HUES48 (cell line): ENCODE measurements at regions not wholly inside any gene's neighbourhood (a gene's known extent, or its start where the extent isn't known, plus 50 kb on each side); places are given as distances from the start of the nearest gene placed in this dataset.
"Not testable (repeated sequence)": the region's sequence is repeated elsewhere in the genome, so short reads cannot be mapped to it uniquely, and the experiment has no call there.

Source experiments
- H3K27ac ChIP-seq: one replicate; pipeline ENCODE4 v1.7.0; 2013; ENCODE audit warnings: low read depth, low read length, inconsistent platforms
- H3K27me3 ChIP-seq: 2 replicates; pipeline ENCODE4 v1.6.1; 2013; ENCODE audit warnings: mild to moderate bottlenecking, low read length; ENCODE audit not compliant: control insufficient read depth, insufficient read depth
- H3K36me3 ChIP-seq: 2 replicates; pipeline ENCODE4 v1.6.1; 2013; ENCODE audit warnings: low read length; ENCODE audit not compliant: control insufficient read depth, insufficient read depth
- H3K4me1 ChIP-seq: 2 replicates; pipeline ENCODE4 v1.6.1; 2013; ENCODE audit warnings: mild to moderate bottlenecking, low read length; ENCODE audit not compliant: control insufficient read depth, insufficient read depth
- H3K4me3 ChIP-seq: 2 replicates; pipeline ENCODE4 v1.5.1; 2013; ENCODE audit warnings: mild to moderate bottlenecking, low read depth, low read length
- H3K9ac ChIP-seq: 2 replicates; pipeline ENCODE4 v1.6.1; 2013; ENCODE audit warnings: mild to moderate bottlenecking, low read depth, low read length, moderate library complexity
- H3K9me3 ChIP-seq: 2 replicates; pipeline ENCODE4 v1.6.1; 2013; ENCODE audit warnings: low read length; ENCODE audit not compliant: control insufficient read depth, insufficient read depth

DNA sequence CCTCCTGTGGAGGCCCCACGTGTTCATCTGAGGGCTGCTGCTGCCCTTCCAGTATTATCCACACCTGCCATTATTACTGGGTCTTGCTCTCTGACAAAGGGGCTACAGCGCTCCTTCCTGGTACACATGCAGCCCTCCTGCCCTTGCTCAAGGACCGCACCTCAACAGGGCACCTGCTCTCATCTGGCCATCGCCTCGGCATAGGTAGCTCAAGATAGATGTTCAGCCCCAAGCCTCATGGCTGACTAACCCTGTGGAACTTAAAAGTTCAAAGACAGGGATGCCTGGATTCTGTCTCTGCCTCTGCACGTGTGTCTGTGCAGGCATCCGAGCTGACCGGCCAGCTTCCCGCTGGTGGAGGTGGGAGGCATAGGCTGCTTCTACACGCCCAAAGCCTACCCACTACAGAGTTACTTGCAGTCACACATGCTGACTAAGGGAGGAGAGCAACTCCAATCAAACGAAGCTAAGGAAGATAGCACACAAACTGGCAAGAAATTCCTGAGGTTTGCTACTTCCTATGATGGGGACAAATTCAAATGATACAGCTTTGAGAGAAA, 152.5 kb upstream of the ATP10A start:
- no peak overlapping the region for H3K4me3 ChIP-seq
- H3K36me3 ChIP-seq: no peaks in the 10 kb centered on the region
- no peaks in the 10 kb centered on the region for H3K9me3 ChIP-seq
- no peak overlapping the region for H3K9ac ChIP-seq
- no peaks in the 10 kb centered on the region for H3K27me3 ChIP-seq
- H3K27ac ChIP-seq: no peak overlapping the region
- no peaks in the 10 kb centered on the region for H3K4me1 ChIP-seq

DNA sequence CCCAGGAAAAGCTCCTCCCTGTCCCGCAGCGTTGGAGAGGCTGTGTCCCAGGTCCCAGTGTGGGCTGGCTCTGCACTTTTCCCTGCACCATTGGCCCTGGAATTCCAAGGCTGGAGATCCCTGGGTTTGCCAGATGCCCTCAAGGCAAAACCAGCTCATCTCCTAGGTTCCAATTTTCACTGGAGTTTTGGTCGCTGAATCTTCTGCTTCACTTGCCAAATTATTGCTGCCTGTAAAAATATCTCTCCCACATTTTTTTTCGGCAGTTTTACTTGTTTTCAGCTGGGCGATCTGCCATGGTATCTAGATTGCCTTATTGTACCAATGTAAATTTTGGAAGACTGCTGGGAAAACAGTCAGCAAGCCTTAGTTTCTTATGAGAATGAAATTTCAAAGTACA, 150.9 kb upstream of the ATP10A start:
- H3K27me3 ChIP-seq: no peaks in the 10 kb centered on the region
- H3K9me3 ChIP-seq: no peaks in the 10 kb centered on the region
- no peaks in the 10 kb centered on the region for H3K36me3 ChIP-seq
- H3K9ac ChIP-seq: no peak overlapping the region
- H3K4me1 ChIP-seq: no peaks in the 10 kb centered on the region
- H3K27ac ChIP-seq: no peak overlapping the region
- H3K4me3 ChIP-seq: no peak overlapping the region

DNA sequence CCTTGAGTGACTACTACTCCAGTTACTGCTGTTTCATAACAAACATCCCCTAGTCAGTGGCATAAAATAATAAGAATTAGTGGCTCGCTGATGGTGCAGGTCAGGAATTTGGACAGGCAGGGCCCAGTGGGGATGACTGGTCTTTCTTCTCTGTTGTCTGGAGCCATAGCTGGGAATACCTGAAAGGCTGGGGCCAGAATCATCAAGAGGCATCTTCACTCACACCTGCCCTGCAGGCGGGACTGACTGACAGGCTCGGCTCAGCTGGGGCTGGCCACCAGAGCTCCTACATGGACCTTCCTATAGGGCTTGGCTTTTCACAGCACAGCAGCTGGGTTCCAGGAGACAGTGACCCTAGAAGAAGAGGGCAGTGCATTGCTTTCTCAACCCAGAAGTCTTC, 148.8 kb upstream of the ATP10A start:
- Histone ChIP-seq H3K4me3 (no peak overlapping the region), H3K9me3 (no peaks in the 10 kb centered on the region), H3K36me3 (no peaks in the 10 kb centered on the region), H3K27me3 (no peaks in the 10 kb centered on the region), H3K9ac (no peak overlapping the region), H3K4me1 (no peaks in the 10 kb centered on the region), H3K27ac (no peak overlapping the region)

DNA sequence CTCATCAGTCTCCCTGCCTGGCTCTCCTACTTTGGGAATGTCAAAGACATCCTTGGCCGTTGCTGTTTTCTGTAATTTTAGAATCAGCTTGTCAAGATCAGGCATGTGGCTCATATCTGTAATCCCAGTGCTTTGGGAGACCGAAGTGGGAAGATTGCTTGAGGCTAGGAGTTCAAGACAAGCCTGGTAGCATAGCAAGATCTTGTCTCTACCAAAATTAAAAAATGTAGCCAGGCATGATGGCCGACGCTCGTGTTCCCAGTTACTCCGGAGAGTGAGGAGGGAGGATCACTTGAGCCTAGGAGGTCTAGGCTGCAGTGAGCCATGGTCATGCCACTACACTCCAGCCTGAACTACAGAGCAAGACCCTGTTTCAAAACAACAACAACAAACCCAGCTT, 144.0 kb upstream of the ATP10A start:
- no peak overlapping the region for H3K9ac ChIP-seq
- no peak overlapping the region for H3K27ac ChIP-seq
- H3K9me3 ChIP-seq: no peaks in the 10 kb centered on the region
- no peaks in the 10 kb centered on the region for H3K4me1 ChIP-seq
- no peaks in the 10 kb centered on the region for H3K27me3 ChIP-seq
- no peak overlapping the region for H3K4me3 ChIP-seq
- no peaks in the 10 kb centered on the region for H3K36me3 ChIP-seq

DNA sequence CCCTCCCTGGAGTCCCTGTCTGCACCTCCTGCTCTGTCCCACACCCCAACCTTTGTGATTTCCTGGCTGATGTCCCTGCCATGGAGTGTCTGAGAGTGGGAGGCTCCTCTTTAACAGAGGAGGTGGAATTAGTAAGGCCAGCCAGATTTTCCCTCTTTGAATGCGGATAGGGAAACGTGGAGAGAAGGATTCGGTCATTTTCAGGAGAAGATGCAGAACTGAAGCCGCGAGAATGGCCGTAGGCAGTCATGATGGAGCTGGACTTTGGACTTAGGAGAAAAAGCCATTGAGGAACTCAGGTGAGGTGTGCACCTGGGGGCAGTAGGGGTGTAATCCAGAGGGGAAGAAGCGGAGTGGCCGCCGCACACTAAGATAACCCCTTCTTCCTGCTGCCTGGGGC, 138.1 kb upstream of the ATP10A start:
- Histone ChIP-seq H3K27ac (no peak overlapping the region), H3K9me3 (no peaks in the 10 kb centered on the region), H3K4me1 (no peaks in the 10 kb centered on the region), H3K4me3 (no peak overlapping the region), H3K9ac (no peak overlapping the region), H3K36me3 (no peaks in the 10 kb centered on the region), H3K27me3 (no peaks in the 10 kb centered on the region)

DNA sequence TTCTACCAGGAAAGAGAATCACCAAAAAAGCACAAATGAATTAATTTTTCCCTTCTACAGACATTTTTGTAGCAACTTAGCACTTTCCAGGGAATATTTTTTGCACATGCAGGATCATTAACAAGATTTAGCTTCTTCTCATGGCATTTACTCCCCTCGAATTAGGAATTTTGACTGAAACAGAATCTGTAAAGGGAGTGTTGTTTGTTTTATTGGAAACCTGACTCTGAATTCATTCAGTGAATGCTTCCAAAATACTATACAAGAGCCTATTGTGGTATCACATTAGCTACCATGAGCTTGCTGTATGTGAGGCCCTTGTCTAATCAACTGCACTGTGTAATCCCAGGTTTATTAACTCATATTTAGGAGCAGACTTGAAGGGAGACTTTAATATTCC, 130.4 kb upstream of the ATP10A start:
- no peaks in the 10 kb centered on the region for H3K36me3 ChIP-seq
- H3K9me3 ChIP-seq: no peaks in the 10 kb centered on the region
- no peak overlapping the region for H3K9ac ChIP-seq
- H3K4me3 ChIP-seq: no peak overlapping the region
- H3K4me1 ChIP-seq: peaks cover 4% of the 10 kb centered on the region; the same call in 1 of the 2 replicates
- H3K27me3 ChIP-seq: no peaks in the 10 kb centered on the region
- no peak overlapping the region for H3K27ac ChIP-seq

DNA sequence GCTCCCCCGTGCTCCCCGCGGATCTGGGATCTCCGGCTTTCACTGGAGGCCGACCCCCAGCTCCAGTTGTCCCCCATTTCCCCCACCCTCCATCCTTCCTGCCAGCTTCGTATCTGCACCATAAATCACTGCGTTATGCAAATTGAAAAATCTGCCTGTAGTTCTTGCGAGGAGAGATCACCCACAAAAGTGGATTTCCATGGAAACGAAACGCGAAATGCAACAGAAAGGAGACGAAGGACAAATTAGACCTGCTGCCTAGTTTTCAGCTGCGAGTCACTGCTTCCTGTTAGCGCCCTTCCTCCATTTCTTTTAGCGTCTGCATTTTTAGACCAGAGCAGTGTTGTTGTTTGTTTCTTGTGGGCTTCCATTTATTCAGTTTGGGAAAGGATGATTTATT, 127.1 kb upstream of the ATP10A start:
- H3K27ac ChIP-seq: no peak overlapping the region
- peaks cover 14% of the 10 kb centered on the region; the same call in 1 of the 2 replicates for H3K4me1 ChIP-seq
- no peaks in the 10 kb centered on the region for H3K27me3 ChIP-seq
- no peaks in the 10 kb centered on the region for H3K36me3 ChIP-seq
- H3K4me3 ChIP-seq: no peak overlapping the region
- H3K9ac ChIP-seq: no peak overlapping the region
- no peaks in the 10 kb centered on the region for H3K9me3 ChIP-seq

DNA sequence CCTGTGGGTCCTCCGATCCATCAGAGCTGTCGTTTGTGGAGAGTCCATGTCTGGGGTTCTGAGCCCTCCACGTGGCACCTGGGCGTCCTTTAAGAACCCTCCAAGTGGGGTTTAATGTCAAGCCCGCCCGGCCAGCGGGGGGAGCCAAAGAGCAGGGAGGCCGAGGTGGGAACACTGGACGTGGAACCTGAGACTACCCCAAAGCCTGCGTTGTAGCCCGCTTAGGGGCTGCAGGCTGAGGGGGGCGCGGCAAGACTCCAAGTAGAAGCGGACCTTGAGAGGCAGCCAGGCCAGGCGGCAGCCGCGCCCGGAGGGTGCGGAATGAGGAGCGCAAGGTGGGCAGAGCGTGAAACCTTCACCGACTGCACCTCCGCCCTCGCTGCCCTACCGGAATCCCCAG, 126.2 kb upstream of the ATP10A start:
- Histone ChIP-seq H3K9me3 (no peaks in the 10 kb centered on the region), H3K36me3 (no peaks in the 10 kb centered on the region), H3K4me3 (no peak overlapping the region), H3K9ac (no peak overlapping the region), H3K27me3 (no peaks in the 10 kb centered on the region), H3K27ac (no peak overlapping the region), H3K4me1 (peaks cover 11% of the 10 kb centered on the region; the same call in 1 of the 2 replicates)

DNA sequence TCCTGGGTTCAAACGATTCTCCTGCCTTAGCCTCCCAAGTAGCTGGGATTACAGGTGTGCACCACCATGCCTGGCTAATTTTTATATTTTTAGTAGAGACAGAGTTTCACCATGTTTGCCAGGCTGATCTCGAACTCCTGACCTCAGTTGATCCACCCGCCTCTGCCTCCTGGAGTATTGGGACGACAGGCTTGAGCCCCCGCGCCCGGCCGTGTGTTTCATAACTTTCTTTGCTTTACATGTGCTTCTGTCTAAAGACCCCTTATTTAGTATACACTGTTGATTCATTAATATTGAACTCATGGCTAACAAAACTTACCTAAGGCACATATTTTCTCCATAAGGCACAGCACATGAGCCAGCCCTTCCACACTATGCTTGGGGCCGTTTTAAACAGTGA, 125.6 kb upstream of the ATP10A start:
- peaks cover 15% of the 10 kb centered on the region; the same call in 1 of the 2 replicates for H3K4me1 ChIP-seq
- not testable (repeated sequence) for H3K36me3 ChIP-seq, H3K4me3 ChIP-seq

DNA sequence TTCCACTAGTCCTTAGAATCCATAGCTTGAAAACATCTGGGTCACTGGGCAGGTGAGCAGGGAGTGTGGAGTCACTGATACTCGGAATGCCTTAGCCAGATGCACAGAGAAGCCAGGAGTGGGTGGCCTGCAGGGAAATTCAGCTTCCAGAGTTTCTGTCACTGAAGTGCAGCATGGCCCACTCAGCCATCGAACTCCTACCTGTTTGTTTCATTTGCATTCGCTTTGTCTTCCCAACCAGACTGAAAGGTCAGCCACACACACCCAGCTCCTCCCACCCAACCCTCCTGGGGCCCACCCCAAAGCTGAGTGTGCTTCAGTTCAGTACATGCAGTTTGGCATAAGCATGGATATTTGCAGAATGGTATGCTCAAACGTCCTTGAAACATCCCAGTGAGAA, 124.5 kb upstream of the ATP10A start:
- Histone ChIP-seq H3K9ac (no peak overlapping the region), H3K9me3 (no peaks in the 10 kb centered on the region), H3K27ac (no peak overlapping the region), H3K36me3 (no peaks in the 10 kb centered on the region), H3K4me3 (no peak overlapping the region), H3K27me3 (no peaks in the 10 kb centered on the region), H3K4me1 (peaks cover 25% of the 10 kb centered on the region; the same call in 1 of the 2 replicates)

More for the DNA sequence above, 125.6 kb upstream of the ATP10A start:
- H3K9ac ChIP-seq, H3K27me3 ChIP-seq, H3K27ac ChIP-seq, H3K9me3 ChIP-seq: not testable (repeated sequence)

DNA sequence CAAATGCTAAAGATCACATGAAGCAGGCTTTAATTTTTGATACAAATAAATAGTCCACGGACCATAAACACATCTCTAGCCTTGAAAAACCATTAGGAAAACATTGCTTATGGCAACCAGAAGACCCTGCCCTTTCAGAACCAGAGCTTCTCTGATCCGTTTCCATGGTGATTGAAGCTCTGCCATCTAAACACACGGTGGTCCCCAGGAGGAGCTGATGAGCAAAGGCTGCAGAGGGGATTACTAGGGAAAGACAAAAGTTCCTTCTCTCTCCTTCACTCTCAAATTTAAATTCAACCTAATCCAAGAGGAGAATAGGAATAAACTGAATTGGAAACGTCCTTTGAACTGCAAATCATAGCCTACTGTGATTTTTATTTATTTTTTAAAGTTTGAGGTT, 122.0 kb upstream of the ATP10A start:
- Histone ChIP-seq H3K4me1 (peaks cover 26% of the 10 kb centered on the region; the same call in 1 of the 2 replicates), H3K9ac (no peak overlapping the region), H3K27me3 (no peaks in the 10 kb centered on the region), H3K9me3 (no peaks in the 10 kb centered on the region), H3K4me3 (no peak overlapping the region), H3K36me3 (no peaks in the 10 kb centered on the region), H3K27ac (peak overlapping the region; percentile 43)

DNA sequence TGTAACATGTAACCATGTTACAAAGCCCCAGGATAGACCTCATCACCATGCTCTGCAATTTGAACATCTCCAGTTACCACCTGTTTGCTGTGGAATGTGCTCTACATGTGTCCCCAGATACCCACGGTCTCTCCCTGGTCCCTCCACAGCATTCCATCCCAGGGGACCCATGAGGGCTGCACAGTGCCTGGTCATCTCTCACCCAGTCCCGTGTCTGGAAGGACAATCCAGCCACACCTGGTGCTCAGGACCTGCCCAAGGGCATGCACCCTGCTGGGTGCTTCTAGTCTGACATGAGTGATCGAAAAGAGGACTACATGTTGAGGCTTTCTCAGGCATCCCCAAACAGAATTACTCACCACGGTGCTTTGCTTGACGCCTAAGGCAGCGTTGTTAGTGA, 119.6 kb upstream of the ATP10A start:
- Histone ChIP-seq H3K27me3 (no peaks in the 10 kb centered on the region), H3K4me1 (peaks cover 26% of the 10 kb centered on the region; the same call in 1 of the 2 replicates), H3K36me3 (no peaks in the 10 kb centered on the region), H3K9ac (no peak overlapping the region), H3K4me3 (no peak overlapping the region), H3K9me3 (no peaks in the 10 kb centered on the region), H3K27ac (no peak overlapping the region)
